H1 (cell line): ENCODE measurements at regions not wholly inside any gene's neighbourhood (a gene's known extent, or its start where the extent isn't known, plus 50 kb on each side); places are given as distances from the start of the nearest gene placed in this dataset.

Experiments
- GABPA ChIP-seq: IDR thresholded peaks from 2 replicates; pipeline ENCODE4 v1.6.1; 2011; ENCODE audit warnings: mild to moderate bottlenecking, low read length, moderate library complexity, borderline replicate concordance; ENCODE audit not compliant: insufficient read depth
- JUND ChIP-seq: IDR thresholded peaks from 2 replicates; pipeline ENCODE4 v1.6.1; 2011; ENCODE audit warnings: mild to moderate bottlenecking, improper control_type of control experiment, low read length
- KDM1A ChIP-seq: fragments of 200-600, 300-600 bp; sonication (generic); IDR thresholded peaks from 2 replicates; pipeline ENCODE4 v1.7.1; 2016; ENCODE audit warnings: mild to moderate bottlenecking, low read length, borderline replicate concordance
- SUZ12 ChIP-seq: fragments of 200-600 bp; sonication (generic); IDR thresholded peaks from 2 replicates; pipeline ENCODE4 v1.6.1; 2012; ENCODE audit warnings: mild to moderate bottlenecking, inconsistent platforms, low read length, moderate library complexity, mixed read lengths
- TF ChIP-seq, protein P1 (sequence below): IDR thresholded peaks from 2 replicates; pipeline ENCODE4 v1.6.1; 2011; ENCODE audit warnings: low read length, improper control_type of control experiment

DNA sequence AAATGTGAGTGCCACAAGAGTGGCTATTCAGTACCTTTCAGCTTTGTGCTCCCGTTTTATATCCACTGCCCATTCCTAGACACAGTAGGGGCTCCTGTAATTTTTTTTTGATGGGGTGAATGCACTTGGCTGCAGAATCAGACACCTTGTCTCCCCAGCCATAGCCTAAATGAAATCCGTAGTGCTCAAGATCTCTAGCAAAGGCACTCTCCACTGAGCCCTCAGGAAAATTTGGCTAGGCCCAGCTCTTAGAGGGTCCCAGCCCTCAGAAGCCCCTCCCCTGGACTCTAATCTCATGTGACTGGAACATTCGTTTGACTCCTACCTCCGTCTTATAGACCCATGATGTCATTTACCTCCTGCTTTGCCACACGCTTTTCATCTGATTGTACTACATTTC lies 323.9 kb downstream of the SMAD2 start (continued):
- TF ChIP-seq KDM1A (no peak), SUZ12 (no peak), JUND (no peak), GABPA (no peak)
- TF ChIP-seq, protein P1, sequence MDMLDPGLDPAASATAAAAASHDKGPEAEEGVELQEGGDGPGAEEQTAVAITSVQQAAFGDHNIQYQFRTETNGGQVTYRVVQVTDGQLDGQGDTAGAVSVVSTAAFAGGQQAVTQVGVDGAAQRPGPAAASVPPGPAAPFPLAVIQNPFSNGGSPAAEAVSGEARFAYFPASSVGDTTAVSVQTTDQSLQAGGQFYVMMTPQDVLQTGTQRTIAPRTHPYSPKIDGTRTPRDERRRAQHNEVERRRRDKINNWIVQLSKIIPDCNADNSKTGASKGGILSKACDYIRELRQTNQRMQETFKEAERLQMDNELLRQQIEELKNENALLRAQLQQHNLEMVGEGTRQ: no peak
